KMS-11 (cell line): ENCODE measurements at regions not wholly inside any gene's neighbourhood (a gene's known extent, or its start where the extent isn't known, plus 50 kb on each side); places are given as distances from the start of the nearest gene placed in this dataset.
A peak's percentile ranks its signal among the peaks of the same experiment; 100 is the strongest.
"Not testable (repeated sequence)": the region's sequence is repeated elsewhere in the genome, so short reads cannot be mapped to it uniquely, and the experiment has no call there.

Source experiments
- H2AFZ ChIP-seq: fragments of 200-600 bp; sonication (generic); 2 replicates; pipeline ENCODE4 v1.6.1; 2016; ENCODE audit warnings: antibody characterized with exemption, mixed run types, low read depth
- H3K27ac ChIP-seq: fragments of 200-600 bp; sonication (generic); 2 replicates; pipeline ENCODE4 v1.6.1; 2016; ENCODE audit warnings: mild to moderate bottlenecking, mixed run types
- H3K27me3 ChIP-seq: fragments of 200-600 bp; sonication (generic); 2 replicates; pipeline ENCODE4 v1.6.1; 2017; ENCODE audit warnings: mild to moderate bottlenecking, low read depth, mixed run types, moderate library complexity; ENCODE audit not compliant: insufficient read depth
- H3K36me3 ChIP-seq: fragments of 200-600 bp; sonication (generic); 2 replicates; pipeline ENCODE4 v1.6.1; 2017; ENCODE audit warnings: mild to moderate bottlenecking, mixed run types; ENCODE audit not compliant: insufficient read depth
- H3K4me1 ChIP-seq: fragments of 200-600 bp; sonication (generic); 2 replicates; pipeline ENCODE4 v1.6.1; 2016; ENCODE audit warnings: mild to moderate bottlenecking, low read depth, mixed run types; ENCODE audit not compliant: poor library complexity, severe bottlenecking
- H3K4me2 ChIP-seq: fragments of 200-600 bp; sonication (generic); 2 replicates; pipeline ENCODE4 v1.7.0; 2016; ENCODE audit warnings: mild to moderate bottlenecking, mixed run types
- H3K4me3 ChIP-seq: fragments of 200-600 bp; sonication (generic); IDR thresholded peaks from 2 replicates; pipeline ENCODE4 v1.6.1; 2017; ENCODE audit warnings: low read depth, low read length, mixed read lengths; ENCODE audit not compliant: insufficient read depth
- H3K79me2 ChIP-seq: fragments of 200-600 bp; sonication (generic); 2 replicates; pipeline ENCODE4 v1.6.1; 2016; ENCODE audit warnings: low read depth, mixed run types; ENCODE audit not compliant: insufficient read depth
- H3K9ac ChIP-seq: fragments of 200-600 bp; sonication (generic); 2 replicates; pipeline ENCODE4 v1.6.1; 2016; ENCODE audit warnings: mild to moderate bottlenecking, mixed run types
- H4K20me1 ChIP-seq: fragments of 200-600 bp; sonication (generic); 2 replicates; pipeline ENCODE4 v1.6.1; 2016; ENCODE audit warnings: mild to moderate bottlenecking, mixed run types; ENCODE audit not compliant: insufficient read depth
- CTCF ChIP-seq: fragments of 200-600 bp; sonication (generic); conservative IDR thresholded peaks from 2 replicates; pipeline ENCODE4 v1.6.1; 2017; ENCODE audit warnings: low read depth, mild to moderate bottlenecking, antibody characterized with exemption, low read length, moderate library complexity, mixed read lengths

- no peak for TF ChIP-seq CTCF
- Histone ChIP-seq H3K79me2 (no peaks in the 10 kb centered on the region), H3K4me3 (no peak overlapping the region), H3K36me3 (no peaks in the 10 kb centered on the region), H3K27me3 (no peaks in the 10 kb centered on the region), H4K20me1 (no peaks in the 10 kb centered on the region), H3K4me2 (peak overlapping the region; percentile 99), H3K27ac (no peak overlapping the region; the same call in 1 of the 2 replicates), H3K9ac (no peak overlapping the region), H3K4me1 (peaks cover 13% of the 10 kb centered on the region), H2AFZ (peak overlapping the region; percentile 98)
Measured at GRCh38 chr6:25137480-25137879, 141.7 kb upstream of the CARMIL1 start.

- Histone ChIP-seq H4K20me1 (no peaks in the 10 kb centered on the region), H3K27ac (peak overlapping the region; percentile 79), H3K4me3 (no peak overlapping the region), H3K9ac (peak overlapping the region; percentile 76; the same call in 1 of the 2 replicates), H3K79me2 (no peaks in the 10 kb centered on the region), H3K4me2 (peak overlapping the region; percentile 99), H2AFZ (peak overlapping the region; percentile 98), H3K36me3 (no peaks in the 10 kb centered on the region), H3K27me3 (no peaks in the 10 kb centered on the region), H3K4me1 (peaks cover 13% of the 10 kb centered on the region)
- TF ChIP-seq CTCF = no peak
Measured at GRCh38 chr6:25137916-25138232, 141.3 kb upstream of the CARMIL1 start.

DNA sequence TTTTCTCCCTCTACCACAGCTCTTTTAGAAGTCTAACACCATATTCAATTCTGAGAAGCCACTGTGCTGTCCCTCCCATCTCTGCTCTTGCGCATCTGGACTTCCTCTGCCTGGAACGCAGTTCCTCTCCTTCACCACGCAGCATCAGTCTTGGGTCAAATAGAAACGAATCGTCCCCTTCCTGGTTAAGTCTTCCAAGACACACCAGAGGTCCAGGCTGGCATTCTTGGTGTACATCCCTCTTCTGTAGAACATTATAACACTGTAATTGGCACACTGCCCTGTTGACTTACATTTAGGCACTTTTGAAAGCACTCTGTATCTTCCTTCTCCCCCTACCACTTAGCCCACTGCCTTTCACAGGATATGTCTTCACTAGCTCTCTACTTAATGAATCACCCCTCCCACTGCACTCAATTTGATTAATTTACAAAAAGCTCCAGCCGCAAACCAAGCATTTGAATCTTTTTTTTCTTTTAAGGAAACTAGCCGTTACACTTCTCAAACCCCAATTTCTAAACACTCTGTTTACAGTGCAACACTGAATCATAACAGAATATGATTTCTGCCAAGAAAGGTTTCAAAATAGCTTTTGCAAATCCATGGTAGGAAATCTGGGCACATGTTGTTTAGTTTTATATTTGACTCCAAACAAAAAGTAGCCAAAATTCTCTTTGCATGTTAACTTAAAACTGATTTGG, 140.8 kb upstream of the CARMIL1 start:
- H3K4me3 ChIP-seq = no peak overlapping the region
- no peaks in the 10 kb centered on the region for H3K36me3 ChIP-seq
- H3K9ac ChIP-seq = peak overlapping the region; percentile 76
- H3K27me3 ChIP-seq = no peaks in the 10 kb centered on the region
- no peaks in the 10 kb centered on the region for H4K20me1 ChIP-seq
- peaks cover 13% of the 10 kb centered on the region for H3K4me1 ChIP-seq
- peak overlapping the region; percentile 79 for H3K27ac ChIP-seq
- H3K79me2 ChIP-seq = no peaks in the 10 kb centered on the region
- TF ChIP-seq CTCF = no peak
- H3K4me2 ChIP-seq = peak overlapping the region; percentile 99
- peak overlapping the region; percentile 98 for H2AFZ ChIP-seq

- no peaks in the 10 kb centered on the region for H3K27me3 ChIP-seq
- H3K4me2 ChIP-seq = peak overlapping the region; percentile 99
- no peaks in the 10 kb centered on the region for H3K79me2 ChIP-seq
- no peak for TF ChIP-seq CTCF
- peak overlapping the region; percentile 76; the same call in 1 of the 2 replicates for H3K9ac ChIP-seq
- no peaks in the 10 kb centered on the region for H4K20me1 ChIP-seq
- no peak overlapping the region for H3K4me3 ChIP-seq
- peak overlapping the region; percentile 98 for H2AFZ ChIP-seq
- peak overlapping the region; percentile 79 for H3K27ac ChIP-seq
- no peaks in the 10 kb centered on the region for H3K36me3 ChIP-seq
- peaks cover 13% of the 10 kb centered on the region for H3K4me1 ChIP-seq
Measured at GRCh38 chr6:25138934-25139415, 140.2 kb upstream of the CARMIL1 start.

DNA sequence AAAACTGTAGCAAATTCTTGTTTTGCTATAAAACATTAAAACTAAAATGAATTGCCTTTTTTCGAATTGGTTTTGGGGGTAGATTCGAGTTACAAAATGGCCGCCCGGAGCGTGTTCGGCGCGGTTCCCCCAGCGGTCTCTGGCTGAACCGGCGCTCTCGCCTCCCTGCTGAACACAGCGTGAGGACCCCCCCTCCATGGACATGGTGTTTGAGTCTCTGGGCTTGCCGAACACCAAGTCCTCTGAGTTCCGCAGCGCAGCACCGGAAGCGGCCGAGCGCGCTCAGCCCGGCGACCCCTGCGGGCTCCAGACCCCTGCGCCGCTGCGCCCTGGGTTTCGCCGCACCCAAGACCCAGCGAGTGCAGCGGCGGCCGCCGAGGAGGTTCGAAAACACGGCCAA, 139.6 kb upstream of the CARMIL1 start:
- H3K4me2 ChIP-seq, H4K20me1 ChIP-seq, H3K4me3 ChIP-seq, H3K36me3 ChIP-seq, H3K27me3 ChIP-seq, H3K9ac ChIP-seq, H3K27ac ChIP-seq, H3K79me2 ChIP-seq: not testable (repeated sequence)
- peak overlapping the region; percentile 98 for H2AFZ ChIP-seq
- H3K4me1 ChIP-seq = peaks cover 13% of the 10 kb centered on the region
